Panc1 (cell line): ENCODE measurements at regions not wholly inside any gene's neighbourhood (a gene's known extent, or its start where the extent isn't known, plus 50 kb on each side); places are given as distances from the start of the nearest gene placed in this dataset.

Experiments
- ATAC-seq: fragments of 200-7000 bp; cut with Tn5 transposase; 2 replicates; pipeline ENCODE4 v1.9.1; 2020; ENCODE audit warnings: mild to moderate bottlenecking, moderate library complexity
- BruUV-seq: library from RNA; stranded (reverse); fragments of 400-500 nt; replicated peaks from 2 replicates; lab custom pipeline; 2021; lab: Mats Ljungman, UMichigan
- CTCF ChIA-PET: fragments of 300-600 bp; sonication (Branson Sonifier 250); formaldehyde crosslinking; loops from one replicate; lab custom pipeline; 2022; ENCODE audit warnings: antibody characterized with exemption; lab: Charles Lee
- POLR2A ChIA-PET: fragments of 300-600 bp; sonication (Branson Sonifier 250); formaldehyde crosslinking; loops from one replicate; lab custom pipeline; 2022; ENCODE audit warnings: antibody characterized with exemption; lab: Charles Lee
- DNase-seq: peaks from one replicate; pipeline ENCODE4 v3.0.0-alpha.2; 2010; ENCODE audit warnings: low read depth, low spot score
- H3K27ac ChIP-seq: 2 replicates; pipeline ENCODE4 v1.5.1; 2011; ENCODE audit warnings: mild to moderate bottlenecking, low read length, inconsistent platforms
- H3K27me3 ChIP-seq: fragments of 200-500 bp; sonication (Bioruptor generic); 2 replicates; pipeline ENCODE4 v1.6.0; 2014; ENCODE audit warnings: low read length, inconsistent platforms; ENCODE audit not compliant: control insufficient read depth, insufficient read depth
- H3K36me3 ChIP-seq: fragments of 200-500 bp; sonication (Bioruptor generic); 2 replicates; pipeline ENCODE4 v1.5.1; 2014; ENCODE audit warnings: inconsistent platforms, mild to moderate bottlenecking, low read length, moderate library complexity; ENCODE audit not compliant: control insufficient read depth, insufficient read depth
- H3K4me1 ChIP-seq: 2 replicates; pipeline ENCODE4 v1.5.1; 2011; ENCODE audit warnings: inconsistent platforms, mild to moderate bottlenecking, low read length, moderate library complexity; ENCODE audit not compliant: control insufficient read depth, insufficient read depth
- H3K4me3 ChIP-seq, 2 experiments: 2 replicates each; pipeline ENCODE4 v1.5.1; 2011 to 2012; ENCODE audit warnings: low read depth in 2 of 2, low read length in 2 of 2, mild to moderate bottlenecking in 2 of 2, inconsistent platforms in 1 of 2, moderate library complexity in 1 of 2
- H3K9me3 ChIP-seq: fragments of 200-500 bp; sonication (Bioruptor generic); 2 replicates; pipeline ENCODE4 v1.5.1; 2014; ENCODE audit warnings: low read depth, mild to moderate bottlenecking, inconsistent platforms, low read length, moderate library complexity; ENCODE audit not compliant: control insufficient read depth, insufficient read depth
- CTCF ChIP-seq: fragments of 450-650 bp; IDR thresholded peaks from 2 replicates; pipeline ENCODE4 v1.5.1; 2017; ENCODE audit warnings: mild to moderate bottlenecking
- POLR2AphosphoS5 ChIP-seq: IDR thresholded peaks from 2 replicates; pipeline ENCODE4 v1.6.1; 2012; ENCODE audit warnings: mild to moderate bottlenecking, low read depth, low read length, moderate library complexity
- REST ChIP-seq, 2 experiments: IDR thresholded peaks; 2 replicates each; pipeline ENCODE4 v1.6.1; 2011 to 2012; ENCODE audit warnings: low read depth in 2 of 2, control low read depth in 1 of 2, low read length in 1 of 2, mild to moderate bottlenecking in 1 of 2, moderate library complexity in 1 of 2; ENCODE audit not compliant: insufficient read depth in 1 of 2
- SIN3A ChIP-seq: IDR thresholded peaks from 2 replicates; pipeline ENCODE4 v1.6.1; 2012; ENCODE audit warnings: low read depth, mild to moderate bottlenecking, low read length, moderate library complexity, borderline replicate concordance; ENCODE audit not compliant: insufficient read depth
- TCF7L2 ChIP-seq: IDR thresholded peaks from 2 replicates; pipeline ENCODE4 v1.6.1; 2011; ENCODE audit warnings: mild to moderate bottlenecking, low read depth, low read length, inconsistent platforms
- in situ Hi-C: cut with HindIII; loops from 2 replicates; pipeline ENCODE4 v1.10.0; 2016; ENCODE audit warnings: low sequenced_read_pairs, low pct_unique_long_range_greater_than_20kb
- intact Hi-C: fragments of 100-400 bp; cut with micrococcal nuclease; formaldehyde crosslinking; loops from one replicate; pipeline ENCODE4 v1.10.0; 2022; ENCODE audit not compliant: unreplicated experiment

GRCh38 chr16:6279286-6279685 lies 1053.4 kb upstream of the RBFOX1 start:
- peaks cover 5% of the 10 kb centered on the region for H3K27me3 ChIP-seq

GRCh38 chr16:6274351-6274750 lies 1058.3 kb upstream of the RBFOX1 start:
- ATAC-seq = no peak
- CTCF ChIA-PET = interaction anchor here (0.6 kb wide), 1 partner anchor 1318 kb away, joined by 4 read pairs; no protein-coding TSS in a partner anchor
- POLR2A ChIA-PET = no interaction called here

More at GRCh38 chr16:6279286-6279685, 1053.4 kb upstream of the RBFOX1 start:
- no peak for DNase-seq
- Histone ChIP-seq H3K27ac (no peak overlapping the region), H3K4me1 (no peaks in the 10 kb centered on the region), H3K9me3 (no peaks in the 10 kb centered on the region), H3K36me3 (no peaks in the 10 kb centered on the region), H3K4me3 (no peak overlapping the region)
- intact Hi-C loops = no loop called here
- ChIA-PET CTCF (no interaction called here), POLR2A (no interaction called here)
- in situ Hi-C loops = no loop called here
- no peak for TF ChIP-seq REST (IDR thresholded peaks at IDR 0.05; ENCODE audit: insufficient read depth in 1 of 2, low read depth in 2 of 2, low read length in 1 of 2)
- no peak for TF ChIP-seq SIN3A
- TF ChIP-seq CTCF = no peak
- TF ChIP-seq POLR2AphosphoS5 = no peak
- TF ChIP-seq TCF7L2 = no peak
- no peak for ATAC-seq
- BruUV-seq = no TSS peak

More at GRCh38 chr16:6274351-6274750, 1058.3 kb upstream of the RBFOX1 start:
- Histone ChIP-seq H3K36me3 (no peaks in the 10 kb centered on the region), H3K27me3 (peaks cover 5% of the 10 kb centered on the region; the same call in 1 of the 2 replicates), H3K4me1 (no peaks in the 10 kb centered on the region), H3K27ac (no peak overlapping the region), H3K4me3 (no peak overlapping the region), H3K9me3 (no peaks in the 10 kb centered on the region)
- in situ Hi-C loops = no loop called here
- no peak for DNase-seq
- intact Hi-C loops = no loop called here
- no peak for TF ChIP-seq POLR2AphosphoS5
- TF ChIP-seq TCF7L2 = no peak
- TF ChIP-seq REST (IDR thresholded peaks at IDR 0.05; ENCODE audit: insufficient read depth in 1 of 2, low read depth in 2 of 2, low read length in 1 of 2) = no peak
- TF ChIP-seq CTCF = no peak
- no peak for TF ChIP-seq SIN3A
- no TSS peak for BruUV-seq
